Panc1 (cell line): ENCODE measurements at regions not wholly inside any gene's neighbourhood (a gene's known extent, or its start where the extent isn't known, plus 50 kb on each side); places are given as distances from the start of the nearest gene placed in this dataset.

Experiments
- ATAC-seq: fragments of 200-7000 bp; cut with Tn5 transposase; 2 replicates; pipeline ENCODE4 v1.9.1; 2020; ENCODE audit warnings: mild to moderate bottlenecking, moderate library complexity
- BruUV-seq: library from RNA; stranded (reverse); fragments of 400-500 nt; replicated peaks from 2 replicates; lab custom pipeline; 2021; lab: Mats Ljungman, UMichigan
- CTCF ChIA-PET: fragments of 300-600 bp; sonication (Branson Sonifier 250); formaldehyde crosslinking; loops from one replicate; lab custom pipeline; 2022; ENCODE audit warnings: antibody characterized with exemption; lab: Charles Lee
- POLR2A ChIA-PET: fragments of 300-600 bp; sonication (Branson Sonifier 250); formaldehyde crosslinking; loops from one replicate; lab custom pipeline; 2022; ENCODE audit warnings: antibody characterized with exemption; lab: Charles Lee
- DNase-seq: peaks from one replicate; pipeline ENCODE4 v3.0.0-alpha.2; 2010; ENCODE audit warnings: low read depth, low spot score
- H3K27ac ChIP-seq: 2 replicates; pipeline ENCODE4 v1.5.1; 2011; ENCODE audit warnings: mild to moderate bottlenecking, low read length, inconsistent platforms
- H3K27me3 ChIP-seq: fragments of 200-500 bp; sonication (Bioruptor generic); 2 replicates; pipeline ENCODE4 v1.6.0; 2014; ENCODE audit warnings: low read length, inconsistent platforms; ENCODE audit not compliant: control insufficient read depth, insufficient read depth
- H3K36me3 ChIP-seq: fragments of 200-500 bp; sonication (Bioruptor generic); 2 replicates; pipeline ENCODE4 v1.5.1; 2014; ENCODE audit warnings: inconsistent platforms, mild to moderate bottlenecking, low read length, moderate library complexity; ENCODE audit not compliant: control insufficient read depth, insufficient read depth
- H3K4me1 ChIP-seq: 2 replicates; pipeline ENCODE4 v1.5.1; 2011; ENCODE audit warnings: inconsistent platforms, mild to moderate bottlenecking, low read length, moderate library complexity; ENCODE audit not compliant: control insufficient read depth, insufficient read depth
- H3K4me3 ChIP-seq, 2 experiments: 2 replicates each; pipeline ENCODE4 v1.5.1; 2011 to 2012; ENCODE audit warnings: low read depth in 2 of 2, low read length in 2 of 2, mild to moderate bottlenecking in 2 of 2, inconsistent platforms in 1 of 2, moderate library complexity in 1 of 2
- H3K9me3 ChIP-seq: fragments of 200-500 bp; sonication (Bioruptor generic); 2 replicates; pipeline ENCODE4 v1.5.1; 2014; ENCODE audit warnings: low read depth, mild to moderate bottlenecking, inconsistent platforms, low read length, moderate library complexity; ENCODE audit not compliant: control insufficient read depth, insufficient read depth
- POLR2AphosphoS5 ChIP-seq: IDR thresholded peaks from 2 replicates; pipeline ENCODE4 v1.6.1; 2012; ENCODE audit warnings: mild to moderate bottlenecking, low read depth, low read length, moderate library complexity
- SIN3A ChIP-seq: IDR thresholded peaks from 2 replicates; pipeline ENCODE4 v1.6.1; 2012; ENCODE audit warnings: low read depth, mild to moderate bottlenecking, low read length, moderate library complexity, borderline replicate concordance; ENCODE audit not compliant: insufficient read depth
- TCF7L2 ChIP-seq: IDR thresholded peaks from 2 replicates; pipeline ENCODE4 v1.6.1; 2011; ENCODE audit warnings: mild to moderate bottlenecking, low read depth, low read length, inconsistent platforms
- in situ Hi-C: cut with HindIII; loops from 2 replicates; pipeline ENCODE4 v1.10.0; 2016; ENCODE audit warnings: low sequenced_read_pairs, low pct_unique_long_range_greater_than_20kb
- intact Hi-C: fragments of 100-400 bp; cut with micrococcal nuclease; formaldehyde crosslinking; loops from one replicate; pipeline ENCODE4 v1.10.0; 2022; ENCODE audit not compliant: unreplicated experiment
- TF ChIP-seq, protein P1 (sequence below): fragments of 450-650 bp; IDR thresholded peaks from 2 replicates; pipeline ENCODE4 v1.5.1; 2017; ENCODE audit warnings: mild to moderate bottlenecking
- TF ChIP-seq, protein P2 (sequence below), 2 experiments: IDR thresholded peaks; 2 replicates each; pipeline ENCODE4 v1.6.1; 2011 to 2012; ENCODE audit warnings: low read depth in 2 of 2, control low read depth in 1 of 2, low read length in 1 of 2, mild to moderate bottlenecking in 1 of 2, moderate library complexity in 1 of 2; ENCODE audit not compliant: insufficient read depth in 1 of 2

DNA sequence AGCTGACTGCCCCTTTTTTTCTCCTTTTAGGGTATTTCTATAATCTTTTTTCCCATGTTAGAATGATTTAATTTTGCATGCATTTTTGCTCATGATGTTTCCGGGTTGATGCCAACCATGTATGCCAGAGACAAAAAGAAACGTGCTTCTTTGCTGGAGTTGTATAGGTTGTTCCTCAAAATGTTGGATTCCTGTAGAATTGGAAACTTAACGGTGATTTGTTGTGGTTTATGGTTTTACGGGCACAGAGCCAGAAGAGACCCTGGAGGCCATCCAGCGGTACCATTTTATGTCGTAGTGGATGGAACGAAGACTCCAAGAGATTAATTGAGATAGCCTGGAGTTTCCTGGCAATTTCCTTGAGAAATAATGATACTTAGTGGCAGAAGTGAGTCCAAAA lies 481.5 kb upstream of the RGMA start:
- H3K4me3 ChIP-seq = no peak overlapping the region
- DNase-seq = no peak
- H3K4me1 ChIP-seq = no peaks in the 10 kb centered on the region
- BruUV-seq = no TSS peak
- H3K9me3 ChIP-seq = no peaks in the 10 kb centered on the region
- no peaks in the 10 kb centered on the region for H3K36me3 ChIP-seq
- POLR2A ChIA-PET = no interaction called here
- in situ Hi-C loops = no loop called here
- ATAC-seq = no peak
- H3K27ac ChIP-seq = no peak overlapping the region
- no peaks in the 10 kb centered on the region for H3K27me3 ChIP-seq
- TF ChIP-seq SIN3A = no peak
- TF ChIP-seq TCF7L2 = no peak
- no peak for TF ChIP-seq POLR2AphosphoS5
- TF ChIP-seq, protein P1, sequence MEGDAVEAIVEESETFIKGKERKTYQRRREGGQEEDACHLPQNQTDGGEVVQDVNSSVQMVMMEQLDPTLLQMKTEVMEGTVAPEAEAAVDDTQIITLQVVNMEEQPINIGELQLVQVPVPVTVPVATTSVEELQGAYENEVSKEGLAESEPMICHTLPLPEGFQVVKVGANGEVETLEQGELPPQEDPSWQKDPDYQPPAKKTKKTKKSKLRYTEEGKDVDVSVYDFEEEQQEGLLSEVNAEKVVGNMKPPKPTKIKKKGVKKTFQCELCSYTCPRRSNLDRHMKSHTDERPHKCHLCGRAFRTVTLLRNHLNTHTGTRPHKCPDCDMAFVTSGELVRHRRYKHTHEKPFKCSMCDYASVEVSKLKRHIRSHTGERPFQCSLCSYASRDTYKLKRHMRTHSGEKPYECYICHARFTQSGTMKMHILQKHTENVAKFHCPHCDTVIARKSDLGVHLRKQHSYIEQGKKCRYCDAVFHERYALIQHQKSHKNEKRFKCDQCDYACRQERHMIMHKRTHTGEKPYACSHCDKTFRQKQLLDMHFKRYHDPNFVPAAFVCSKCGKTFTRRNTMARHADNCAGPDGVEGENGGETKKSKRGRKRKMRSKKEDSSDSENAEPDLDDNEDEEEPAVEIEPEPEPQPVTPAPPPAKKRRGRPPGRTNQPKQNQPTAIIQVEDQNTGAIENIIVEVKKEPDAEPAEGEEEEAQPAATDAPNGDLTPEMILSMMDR = no peak
- TF ChIP-seq, protein P2, sequence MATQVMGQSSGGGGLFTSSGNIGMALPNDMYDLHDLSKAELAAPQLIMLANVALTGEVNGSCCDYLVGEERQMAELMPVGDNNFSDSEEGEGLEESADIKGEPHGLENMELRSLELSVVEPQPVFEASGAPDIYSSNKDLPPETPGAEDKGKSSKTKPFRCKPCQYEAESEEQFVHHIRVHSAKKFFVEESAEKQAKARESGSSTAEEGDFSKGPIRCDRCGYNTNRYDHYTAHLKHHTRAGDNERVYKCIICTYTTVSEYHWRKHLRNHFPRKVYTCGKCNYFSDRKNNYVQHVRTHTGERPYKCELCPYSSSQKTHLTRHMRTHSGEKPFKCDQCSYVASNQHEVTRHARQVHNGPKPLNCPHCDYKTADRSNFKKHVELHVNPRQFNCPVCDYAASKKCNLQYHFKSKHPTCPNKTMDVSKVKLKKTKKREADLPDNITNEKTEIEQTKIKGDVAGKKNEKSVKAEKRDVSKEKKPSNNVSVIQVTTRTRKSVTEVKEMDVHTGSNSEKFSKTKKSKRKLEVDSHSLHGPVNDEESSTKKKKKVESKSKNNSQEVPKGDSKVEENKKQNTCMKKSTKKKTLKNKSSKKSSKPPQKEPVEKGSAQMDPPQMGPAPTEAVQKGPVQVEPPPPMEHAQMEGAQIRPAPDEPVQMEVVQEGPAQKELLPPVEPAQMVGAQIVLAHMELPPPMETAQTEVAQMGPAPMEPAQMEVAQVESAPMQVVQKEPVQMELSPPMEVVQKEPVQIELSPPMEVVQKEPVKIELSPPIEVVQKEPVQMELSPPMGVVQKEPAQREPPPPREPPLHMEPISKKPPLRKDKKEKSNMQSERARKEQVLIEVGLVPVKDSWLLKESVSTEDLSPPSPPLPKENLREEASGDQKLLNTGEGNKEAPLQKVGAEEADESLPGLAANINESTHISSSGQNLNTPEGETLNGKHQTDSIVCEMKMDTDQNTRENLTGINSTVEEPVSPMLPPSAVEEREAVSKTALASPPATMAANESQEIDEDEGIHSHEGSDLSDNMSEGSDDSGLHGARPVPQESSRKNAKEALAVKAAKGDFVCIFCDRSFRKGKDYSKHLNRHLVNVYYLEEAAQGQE (IDR thresholded peaks at IDR 0.05; ENCODE audit: insufficient read depth in 1 of 2, low read depth in 2 of 2, low read length in 1 of 2) = no peak
- intact Hi-C loops = no loop called here
- CTCF ChIA-PET = no interaction called here

DNA sequence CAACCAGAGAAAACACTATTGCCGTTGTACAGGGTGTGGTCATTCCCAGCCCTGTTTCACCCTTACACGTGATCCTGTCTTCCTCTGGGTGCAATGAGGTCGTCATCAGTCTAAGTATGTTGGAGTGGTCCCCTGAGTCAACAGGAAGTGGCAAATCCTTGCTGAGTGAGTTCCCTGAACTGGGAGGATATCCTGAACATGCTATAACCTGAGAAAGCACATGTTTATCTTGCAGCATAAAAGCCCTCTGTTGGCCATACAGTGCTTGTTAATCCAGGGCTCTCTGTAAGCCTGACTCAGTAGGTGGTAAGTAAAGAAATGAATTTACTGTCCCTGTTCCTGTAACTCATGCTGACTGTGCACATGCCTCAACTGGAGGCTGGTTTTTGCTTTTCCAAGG lies 477.8 kb upstream of the RGMA start:
- H3K36me3 ChIP-seq = no peaks in the 10 kb centered on the region
- ChIA-PET POLR2A (no interaction called here), CTCF (no interaction called here)
- in situ Hi-C loops = no loop called here
- no peaks in the 10 kb centered on the region for H3K27me3 ChIP-seq
- no TSS peak for BruUV-seq
- DNase-seq = no peak
- intact Hi-C loops = no loop called here
- no peaks in the 10 kb centered on the region for H3K9me3 ChIP-seq
- H3K4me3 ChIP-seq = no peak overlapping the region
- H3K4me1 ChIP-seq = no peaks in the 10 kb centered on the region
- TF ChIP-seq TCF7L2 = no peak
- TF ChIP-seq, protein P2 (IDR thresholded peaks at IDR 0.05; ENCODE audit: insufficient read depth in 1 of 2, low read depth in 2 of 2, low read length in 1 of 2) = no peak
- TF ChIP-seq SIN3A = no peak
- no peak for TF ChIP-seq POLR2AphosphoS5
- TF ChIP-seq, protein P1 = no peak
- ATAC-seq = no peak
- H3K27ac ChIP-seq = no peak overlapping the region
